Suprapubic skin (tissue), 3 donors: ENCODE measurements at regions not wholly inside any gene's neighbourhood (a gene's known extent, or its start where the extent isn't known, plus 50 kb on each side); places are given as distances from the start of the nearest gene placed in this dataset.

Experiments
- CTCF ChIP-seq, 2 donors: fragments of 200-600 bp in 1 of 2; fragments of 450-650 bp in 1 of 2; sonication (generic) in 1 of 2; IDR thresholded peaks; one replicate each; pipeline ENCODE4 v1.5.1; 2016 to 2019; ENCODE audit warnings: antibody characterized with exemption in 2 of 2, mild to moderate bottlenecking in 1 of 2, moderate library complexity in 1 of 2
- POLR2A ChIP-seq, 2 donors: fragments of 450-650 bp; IDR thresholded peaks; one replicate each; pipeline ENCODE4 v1.6.1; 2017; ENCODE audit warnings: antibody characterized with exemption in 2 of 2, mild to moderate bottlenecking in 2 of 2, moderate library complexity in 2 of 2

GRCh38 chr2:185667452-185667851 lies 71.2 kb upstream of the FSIP2 start:
- no peak for TF ChIP-seq CTCF (IDR thresholded peaks at IDR 0.05)
- TF ChIP-seq POLR2A (IDR thresholded peaks at IDR 0.05) = no peak
